ENCODE measurements at regions not wholly inside any gene's neighbourhood (a gene's known extent, or its start where the extent isn't known, plus 50 kb on each side); places are given as distances from the start of the nearest gene placed in this dataset.

DNA sequence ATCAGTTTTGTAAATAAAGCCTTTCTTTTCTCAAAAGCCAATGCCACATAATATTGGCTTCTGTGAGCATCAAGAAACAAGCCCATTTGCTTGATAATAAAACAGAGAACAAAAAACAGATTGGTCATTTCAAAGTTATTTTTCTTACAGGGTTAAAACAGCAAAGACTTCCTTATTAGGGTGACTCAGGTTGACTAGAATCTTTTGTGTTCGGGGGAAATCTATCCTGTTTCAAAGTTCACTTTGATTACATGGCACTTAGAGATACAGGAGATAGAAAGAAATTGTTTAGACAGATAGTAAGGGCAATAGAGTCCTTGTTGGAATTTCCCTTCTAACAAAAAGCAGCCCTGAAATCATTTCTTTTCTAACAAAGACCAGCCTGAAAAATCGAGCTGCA is 170.0 kb upstream of the GLRA2 start:
- no peak for TF ChIP-seq POLR2A (IDR thresholded peaks at IDR 0.05)
- TF ChIP-seq CTCF (IDR thresholded peaks at IDR 0.05): no peak

Data from esophagus squamous epithelium (tissue), 4 donors.